ENCODE measurements at regions not wholly inside any gene's neighbourhood (a gene's known extent, or its start where the extent isn't known, plus 50 kb on each side); places are given as distances from the start of the nearest gene placed in this dataset.

- Histone ChIP-seq H3K27me3 (ENCODE audit: insufficient read depth, poor library complexity, severe bottlenecking) (peaks cover 5% of the 10 kb centered on the region), H3K4me3 (ENCODE audit: severe bottlenecking) (no peak overlapping the region), H3K27ac (ENCODE audit: poor library complexity, severe bottlenecking) (no peak overlapping the region), H3K4me1 (ENCODE audit: insufficient read depth, poor library complexity, severe bottlenecking) (peaks cover 27% of the 10 kb centered on the region), H3K9me3 (ENCODE audit: severe bottlenecking) (no peaks in the 10 kb centered on the region), H3K36me3 (ENCODE audit: low read depth) (no peaks in the 10 kb centered on the region)
- TF ChIP-seq CTCF (IDR thresholded peaks at IDR 0.05; ENCODE audit: poor library complexity, severe bottlenecking): no peak
- DNase-seq (ENCODE audit: low spot score) (no peak), ATAC-seq (ENCODE audit: low read depth) (no peak)
These were observed 78.3 kb downstream of the RAMP3 start for GRCh38 chr7:45235905-45236304.

- Histone ChIP-seq H3K9me3 (ENCODE audit: severe bottlenecking) (no peaks in the 10 kb centered on the region), H3K27me3 (ENCODE audit: insufficient read depth, poor library complexity, severe bottlenecking) (peaks cover 5% of the 10 kb centered on the region), H3K4me3 (ENCODE audit: severe bottlenecking) (no peak overlapping the region), H3K36me3 (ENCODE audit: low read depth) (no peaks in the 10 kb centered on the region), H3K27ac (ENCODE audit: poor library complexity, severe bottlenecking) (no peak overlapping the region), H3K4me1 (ENCODE audit: insufficient read depth, poor library complexity, severe bottlenecking) (peaks cover 27% of the 10 kb centered on the region)
- TF ChIP-seq CTCF (IDR thresholded peaks at IDR 0.05; ENCODE audit: poor library complexity, severe bottlenecking): no peak
- DNase-seq (ENCODE audit: low spot score): no peak
- ATAC-seq (ENCODE audit: low read depth): no peak
These were observed 79.1 kb downstream of the RAMP3 start for GRCh38 chr7:45236666-45237065.

GRCh38 chr7:45237788-45238461, 80.3 kb downstream of the RAMP3 start:
- Histone ChIP-seq H3K4me3 (ENCODE audit: severe bottlenecking) (no peak overlapping the region), H3K27ac (ENCODE audit: poor library complexity, severe bottlenecking) (peak overlapping the region; percentile 76), H3K36me3 (ENCODE audit: low read depth) (no peaks in the 10 kb centered on the region), H3K4me1 (ENCODE audit: insufficient read depth, poor library complexity, severe bottlenecking) (peaks cover 27% of the 10 kb centered on the region), H3K9me3 (ENCODE audit: severe bottlenecking) (no peaks in the 10 kb centered on the region), H3K27me3 (ENCODE audit: insufficient read depth, poor library complexity, severe bottlenecking) (peaks cover 5% of the 10 kb centered on the region)
- ATAC-seq (ENCODE audit: low read depth) (no peak), DNase-seq (ENCODE audit: low spot score) (no peak)
- no peak for TF ChIP-seq CTCF (IDR thresholded peaks at IDR 0.05; ENCODE audit: poor library complexity, severe bottlenecking)

- no peak for TF ChIP-seq CTCF (IDR thresholded peaks at IDR 0.05; ENCODE audit: poor library complexity, severe bottlenecking)
- Histone ChIP-seq H3K4me1 (ENCODE audit: insufficient read depth, poor library complexity, severe bottlenecking) (peaks cover 27% of the 10 kb centered on the region), H3K9me3 (ENCODE audit: severe bottlenecking) (no peaks in the 10 kb centered on the region), H3K36me3 (ENCODE audit: low read depth) (no peaks in the 10 kb centered on the region), H3K27me3 (ENCODE audit: insufficient read depth, poor library complexity, severe bottlenecking) (no peaks in the 10 kb centered on the region), H3K27ac (ENCODE audit: poor library complexity, severe bottlenecking) (peak overlapping the region; percentile 76), H3K4me3 (ENCODE audit: severe bottlenecking) (no peak overlapping the region)
- peak; percentile 72 for ATAC-seq (ENCODE audit: low read depth)
- no peak for DNase-seq (ENCODE audit: low spot score)
These were observed 81.2 kb downstream of the RAMP3 start for GRCh38 chr7:45238806-45239205.

GRCh38 chr7:45239486-45239885, 81.9 kb downstream of the RAMP3 start:
- Histone ChIP-seq H3K4me1 (ENCODE audit: insufficient read depth, poor library complexity, severe bottlenecking) (peaks cover 27% of the 10 kb centered on the region), H3K9me3 (ENCODE audit: severe bottlenecking) (no peaks in the 10 kb centered on the region), H3K36me3 (ENCODE audit: low read depth) (no peaks in the 10 kb centered on the region), H3K4me3 (ENCODE audit: severe bottlenecking) (no peak overlapping the region), H3K27me3 (ENCODE audit: insufficient read depth, poor library complexity, severe bottlenecking) (no peaks in the 10 kb centered on the region), H3K27ac (ENCODE audit: poor library complexity, severe bottlenecking) (peak overlapping the region; percentile 76)
- peak; percentile 80 for ATAC-seq (ENCODE audit: low read depth)
- no peak for TF ChIP-seq CTCF (IDR thresholded peaks at IDR 0.05; ENCODE audit: poor library complexity, severe bottlenecking)
- peak; percentile 84 for DNase-seq (ENCODE audit: low spot score)

All from RWPE2 (cell line).